SU-DHL-6 (cell line): ENCODE measurements at regions not wholly inside any gene's neighbourhood (a gene's known extent, or its start where the extent isn't known, plus 50 kb on each side); places are given as distances from the start of the nearest gene placed in this dataset.

Experiments
- CTCF ChIP-seq: fragments of 200-600 bp; sonication (generic); IDR thresholded peaks from one replicate; pipeline ENCODE4 v1.5.1; 2017; ENCODE audit warnings: antibody characterized with exemption, mild to moderate bottlenecking, low read length, moderate library complexity; ENCODE audit not compliant: insufficient read depth, poor library complexity, severe bottlenecking
- EZH2phosphoT487 ChIP-seq: fragments of 200-600 bp; sonication (generic), shearing (Covaris generic); conservative IDR thresholded peaks from 2 replicates; pipeline ENCODE4 v1.6.1; 2018; ENCODE audit warnings: mild to moderate bottlenecking, antibody characterized with exemption, low read length, moderate library complexity, mixed read lengths

- no peak for TF ChIP-seq CTCF
- no peak for TF ChIP-seq EZH2phosphoT487
Measured at GRCh38 chr2:74762789-74763188, 71.1 kb upstream of the HK2 start.
